Esophagus squamous epithelium (tissue), 4 donors: ENCODE measurements at regions not wholly inside any gene's neighbourhood (a gene's known extent, or its start where the extent isn't known, plus 50 kb on each side); places are given as distances from the start of the nearest gene placed in this dataset.

Experiments used
- CTCF ChIP-seq, 6 experiments: fragments of 450-650 bp in 4 of 6; fragments of 200-600 bp in 2 of 6; sonication (generic) in 2 of 6; IDR thresholded peaks; one replicate each; pipeline ENCODE4 v1.5.1; 2016 to 2019; ENCODE audit warnings: antibody characterized with exemption in 6 of 6, mild to moderate bottlenecking in 4 of 6, moderate library complexity in 4 of 6
- POLR2A ChIP-seq, 4 donors: fragments of 450-650 bp; IDR thresholded peaks; one replicate each; pipeline ENCODE4 v1.6.1; 2017; ENCODE audit warnings: antibody characterized with exemption in 4 of 4, mild to moderate bottlenecking in 4 of 4, moderate library complexity in 3 of 4

- TF ChIP-seq CTCF (IDR thresholded peaks at IDR 0.05) (no peak), POLR2A (IDR thresholded peaks at IDR 0.05) (no peak)
These were observed 150.8 kb upstream of the BOD1L1 start for GRCh38 chr4:13778367-13778766.
